GM23338 (cell line): ENCODE measurements at regions not wholly inside any gene's neighbourhood (a gene's known extent, or its start where the extent isn't known, plus 50 kb on each side); places are given as distances from the start of the nearest gene placed in this dataset.

Experiments
- EZH2phosphoT487 ChIP-seq: fragments of 200-600 bp; sonication (generic); IDR thresholded peaks from one replicate; pipeline ENCODE4 v1.8.1; 2018; ENCODE audit warnings: antibody characterized with exemption; ENCODE audit not compliant: unreplicated experiment
- POLR2AphosphoS5 ChIP-seq: IDR thresholded peaks from 2 replicates; pipeline ENCODE4 v1.6.1; 2016; ENCODE audit warnings: antibody characterized with exemption, low read depth
- TF ChIP-seq, protein P1 (sequence below), 2 experiments: fragments of 200-600 bp in 1 of 2; sonication (generic) in 1 of 2; conservative IDR thresholded peaks; 2 replicates each; pipeline versions ENCODE4 v1.5.1 to v1.6.1; 2016 to 2017; ENCODE audit warnings: antibody characterized with exemption in 2 of 2, low read depth in 2 of 2, mild to moderate bottlenecking in 2 of 2, moderate library complexity in 1 of 2

DNA sequence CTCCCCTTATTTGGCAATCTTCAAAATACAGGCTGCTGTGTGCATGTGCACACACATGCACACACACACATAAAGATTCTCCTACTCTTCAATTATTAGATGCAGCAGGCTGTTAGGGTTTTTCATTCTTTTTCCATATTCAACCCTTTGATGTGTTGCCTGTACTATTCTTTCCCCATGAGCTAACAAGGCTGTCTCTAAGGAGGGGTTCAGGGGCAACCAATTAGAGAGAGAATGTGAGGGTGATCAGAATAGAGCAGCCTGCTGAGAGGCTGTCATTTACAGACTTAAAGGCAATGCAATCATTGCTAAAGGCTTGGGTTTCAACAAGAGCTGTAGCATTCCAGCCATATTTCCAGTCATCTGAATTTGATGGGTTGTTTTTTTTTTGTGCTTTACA lies 467.4 kb upstream of the ID4 start:
- TF ChIP-seq, protein P1, sequence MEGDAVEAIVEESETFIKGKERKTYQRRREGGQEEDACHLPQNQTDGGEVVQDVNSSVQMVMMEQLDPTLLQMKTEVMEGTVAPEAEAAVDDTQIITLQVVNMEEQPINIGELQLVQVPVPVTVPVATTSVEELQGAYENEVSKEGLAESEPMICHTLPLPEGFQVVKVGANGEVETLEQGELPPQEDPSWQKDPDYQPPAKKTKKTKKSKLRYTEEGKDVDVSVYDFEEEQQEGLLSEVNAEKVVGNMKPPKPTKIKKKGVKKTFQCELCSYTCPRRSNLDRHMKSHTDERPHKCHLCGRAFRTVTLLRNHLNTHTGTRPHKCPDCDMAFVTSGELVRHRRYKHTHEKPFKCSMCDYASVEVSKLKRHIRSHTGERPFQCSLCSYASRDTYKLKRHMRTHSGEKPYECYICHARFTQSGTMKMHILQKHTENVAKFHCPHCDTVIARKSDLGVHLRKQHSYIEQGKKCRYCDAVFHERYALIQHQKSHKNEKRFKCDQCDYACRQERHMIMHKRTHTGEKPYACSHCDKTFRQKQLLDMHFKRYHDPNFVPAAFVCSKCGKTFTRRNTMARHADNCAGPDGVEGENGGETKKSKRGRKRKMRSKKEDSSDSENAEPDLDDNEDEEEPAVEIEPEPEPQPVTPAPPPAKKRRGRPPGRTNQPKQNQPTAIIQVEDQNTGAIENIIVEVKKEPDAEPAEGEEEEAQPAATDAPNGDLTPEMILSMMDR (conservative IDR thresholded peaks at IDR 0.05; ENCODE audit: low read depth in 2 of 2), result no peak
- TF ChIP-seq EZH2phosphoT487 (no peak), POLR2AphosphoS5 (no peak)
